Spleen (tissue), 11 donors: ENCODE measurements at regions not wholly inside any gene's neighbourhood (a gene's known extent, or its start where the extent isn't known, plus 50 kb on each side); places are given as distances from the start of the nearest gene placed in this dataset.

Experiments used
- DNase-seq: peaks from one replicate; pipeline ENCODE4 v3.0.0-alpha.2; 2020
- H3K27ac ChIP-seq, 8 donors: fragments of 200-600 bp; sonication (generic) in 7 of 8; 1 replicate in 4 of 8; 2 replicates in 4 of 8; pipeline versions ENCODE4 v1.5.0 to v1.8.0; 2016 to 2021; ENCODE audit warnings: inconsistent platforms in 4 of 8, mild to moderate bottlenecking in 4 of 8, moderate library complexity in 1 of 8
- H3K27me3 ChIP-seq, 7 donors: fragments of 200-600 bp; sonication (generic) in 6 of 7; replicated peaks in 1 of 7; 1 replicate in 4 of 7; 2 replicates in 3 of 7; pipeline versions ENCODE4 v1.5.0 to v1.8.0; 2016 to 2021; ENCODE audit warnings: inconsistent platforms in 3 of 7, mild to moderate bottlenecking in 1 of 7
- H3K36me3 ChIP-seq, 6 donors: fragments of 200-600 bp; sonication (generic) in 5 of 6; 1 replicate in 4 of 6; 2 replicates in 2 of 6; pipeline versions ENCODE4 v1.5.0 to v1.8.0; 2016 to 2021; ENCODE audit warnings: inconsistent platforms in 2 of 6
- H3K4me1 ChIP-seq, 6 donors: fragments of 200-600 bp; sonication (generic) in 5 of 6; 1 replicate in 3 of 6; 2 replicates in 3 of 6; pipeline versions ENCODE4 v1.5.0 to v1.8.0; 2016 to 2021; ENCODE audit warnings: inconsistent platforms in 3 of 6
- H3K4me3 ChIP-seq, 8 donors: fragments of 200-600 bp; sonication (generic) in 7 of 8; 1 replicate in 4 of 8; 2 replicates in 4 of 8; pipeline versions ENCODE4 v1.5.0 to v1.8.0; 2016 to 2021; ENCODE audit warnings: inconsistent platforms in 4 of 8, mild to moderate bottlenecking in 4 of 8, moderate library complexity in 2 of 8
- H3K9me3 ChIP-seq, 8 donors: fragments of 200-600 bp; sonication (generic) in 7 of 8; 1 replicate in 4 of 8; 2 replicates in 4 of 8; pipeline versions ENCODE4 v1.5.0 to v1.8.0; 2016 to 2021; ENCODE audit warnings: inconsistent platforms in 4 of 8
- CTCF ChIP-seq, 11 experiments: fragments of 200-600 bp in 7 of 11; fragments of 450-650 bp in 4 of 11; sonication (generic) in 4 of 11; IDR thresholded peaks in 8 of 11; conservative IDR thresholded peaks in 3 of 11; 1 replicate in 7 of 11; 2 replicates in 4 of 11; pipeline versions ENCODE4 v1.4.0 to v1.8.0; 2016 to 2021; ENCODE audit warnings: antibody characterized with exemption in 11 of 11, inconsistent platforms in 4 of 11, mild to moderate bottlenecking in 1 of 11
- POLR2A ChIP-seq, 3 donors: fragments of 450-650 bp; IDR thresholded peaks; one replicate each; pipeline ENCODE4 v1.5.1; 2017; ENCODE audit warnings: antibody characterized with exemption in 3 of 3, mild to moderate bottlenecking in 1 of 3
- POLR2AphosphoS5 ChIP-seq, 3 donors: sonication (generic); formaldehyde crosslinking; IDR thresholded peaks; one replicate each; pipeline ENCODE4 v1.5.1; 2017; ENCODE audit warnings: antibody characterized with exemption in 3 of 3
- WGBS, 5 donors: extraction: QIAGEN DNeasy Blood & Tissue Kit in 3 of 5; methylation state at CpG; one replicate each; pipeline versions ENCODE4 v1.1.5 to v1.1.7; 2013 to 2018; 5-methylcytosine and 5-hydroxymethylcytosine counted together
- intact Hi-C: fragments of 100-400 bp; cut with DNase I; formaldehyde crosslinking; loops from one replicate; pipeline ENCODE4 v1.15.0; 2023; ENCODE audit warnings: low total_unique reads
- donor health status: healthy with polysubstance abuse.
- donor health status: DM: no; HTN: no; CAD: no; lungs with moderate emphysema.
- donor health status: DM: no; HTN: no; CAD: no.
- donor health status: Bipolar disorder and iron deficiency.
- donor health status: healthy.
- donor health status: DM: no; HTN: no; CAD: no.
- donor health status: DM: yes; HTN: yes; CAD: no.

GRCh38 chr14:38623661-38624060, 367.8 kb upstream of the CLEC14A start:
- 60 to 94% (median 83%) methylated on average over 2 of the region's 2 CpGs for WGBS, 5 donors
- Histone ChIP-seq H3K27me3 (no peaks in the 10 kb centered on the region), H3K4me1 (no peaks in the 10 kb centered on the region), H3K4me3 (no peak overlapping the region), H3K27ac (no peak overlapping the region), H3K9me3 (peaks cover 0 to 21% (median 1%) of the 10 kb centered on the region in 8 donors), H3K36me3 (no peaks in the 10 kb centered on the region)
- TF ChIP-seq POLR2AphosphoS5 (IDR thresholded peaks at IDR 0.05), result no peak
- no peak for TF ChIP-seq CTCF (IDR thresholded peaks at IDR 0.05 in 8 of 11, conservative IDR thresholded peaks at IDR 0.05 in 3 of 11)
- TF ChIP-seq POLR2A (IDR thresholded peaks at IDR 0.05), result no peak
- DNase-seq, result no peak
- intact Hi-C loops, result no loop called here

- no peaks in the 10 kb centered on the region for H3K4me1 ChIP-seq
- TF ChIP-seq CTCF (IDR thresholded peaks at IDR 0.05 in 8 of 11, conservative IDR thresholded peaks at IDR 0.05 in 3 of 11) (no peak), POLR2AphosphoS5 (IDR thresholded peaks at IDR 0.05) (no peak), POLR2A (IDR thresholded peaks at IDR 0.05) (no peak)
- peaks cover 0 to 3% (median 0%) of the 10 kb centered on the region in 8 donors for H3K9me3 ChIP-seq
- no peak overlapping the region for H3K27ac ChIP-seq
- intact Hi-C loops, result no loop called here
- no peaks in the 10 kb centered on the region for H3K27me3 ChIP-seq
- H3K36me3 ChIP-seq, result no peaks in the 10 kb centered on the region
- DNase-seq, result no peak
- no peak overlapping the region for H3K4me3 ChIP-seq
- 83 to 100% (median 89%) methylated on average over 1 of the region's 1 CpG for WGBS, 5 donors
Observed at GRCh38 chr14:38618514-38618913, 362.6 kb upstream of the CLEC14A start.

DNA sequence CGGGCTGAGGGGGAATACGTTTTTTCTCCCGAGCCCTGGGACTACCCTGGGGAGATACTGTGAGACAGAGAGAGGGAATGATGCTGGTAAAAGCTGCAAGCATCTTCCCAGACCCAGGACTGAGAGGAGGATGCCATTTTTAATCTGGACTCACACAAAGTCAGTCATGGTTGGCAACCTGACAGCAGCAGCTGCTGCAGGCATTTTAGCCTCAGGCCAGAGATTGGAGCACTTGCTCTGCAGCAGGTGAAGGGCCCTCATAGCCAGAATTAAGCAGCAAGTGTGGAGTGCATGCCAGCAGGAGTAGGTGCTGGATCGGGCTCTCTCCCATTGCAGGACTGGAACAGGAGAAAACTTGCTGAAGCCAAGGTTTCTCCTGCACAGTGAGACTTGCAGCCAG, 361.1 kb upstream of the CLEC14A start:
- Histone ChIP-seq H3K9me3 (peaks cover 0 to 3% (median 0%) of the 10 kb centered on the region in 8 donors), H3K4me1 (no peaks in the 10 kb centered on the region), H3K27ac (no peak overlapping the region), H3K4me3 (no peak overlapping the region), H3K27me3 (no peaks in the 10 kb centered on the region), H3K36me3 (no peaks in the 10 kb centered on the region)
- WGBS, 5 donors, result 76 to 81% (median 79%) methylated on average over 4 of the region's 4 CpGs
- TF ChIP-seq POLR2A (IDR thresholded peaks at IDR 0.05) (no peak), CTCF (IDR thresholded peaks at IDR 0.05 in 8 of 11, conservative IDR thresholded peaks at IDR 0.05 in 3 of 11) (no peak), POLR2AphosphoS5 (IDR thresholded peaks at IDR 0.05) (no peak)
- intact Hi-C loops, result no loop called here
- DNase-seq, result no peak

DNA sequence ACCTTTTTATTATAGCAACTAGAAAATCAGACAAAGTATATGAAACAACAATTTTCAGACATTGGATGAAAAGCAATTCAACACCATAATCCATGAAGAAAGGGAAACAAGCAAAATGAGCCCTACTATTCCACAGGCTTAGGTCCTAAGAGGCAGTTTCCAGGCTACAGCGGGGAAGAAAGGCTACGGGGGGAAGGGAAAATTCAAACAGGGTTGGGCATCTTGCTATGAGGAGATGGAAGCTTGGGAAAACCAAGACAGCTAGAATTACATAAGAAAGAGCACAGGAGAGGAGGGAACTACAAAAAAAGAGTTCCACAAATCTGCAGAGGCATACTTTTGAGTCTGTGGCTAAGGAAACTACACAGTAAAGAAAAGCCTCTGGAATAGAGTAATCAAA, 356.0 kb upstream of the CLEC14A start:
- TF ChIP-seq POLR2A (IDR thresholded peaks at IDR 0.05), result no peak
- TF ChIP-seq CTCF (IDR thresholded peaks at IDR 0.05 in 8 of 11, conservative IDR thresholded peaks at IDR 0.05 in 3 of 11), result no peak
- TF ChIP-seq POLR2AphosphoS5 (IDR thresholded peaks at IDR 0.05), result no peak
- 69 to 98% (median 94%) methylated on average over 2 of the region's 2 CpGs for WGBS, 5 donors
- no peaks in the 10 kb centered on the region for H3K4me1 ChIP-seq
- no peak overlapping the region for H3K4me3 ChIP-seq
- H3K36me3 ChIP-seq, result no peaks in the 10 kb centered on the region
- peaks cover 0 to 19% (median 4%) of the 10 kb centered on the region in 8 donors for H3K9me3 ChIP-seq
- DNase-seq, result no peak
- intact Hi-C loops, result no loop called here
- no peaks in the 10 kb centered on the region for H3K27me3 ChIP-seq
- no peak overlapping the region for H3K27ac ChIP-seq
